GM13976 (cell line): ENCODE measurements at regions not wholly inside any gene's neighbourhood (a gene's known extent, or its start where the extent isn't known, plus 50 kb on each side); places are given as distances from the start of the nearest gene placed in this dataset.
"Not testable (repeated sequence)": the region's sequence is repeated elsewhere in the genome, so short reads cannot be mapped to it uniquely, and the experiment has no call there.

ENCODE experiments used
- DNase-seq: peaks from one replicate; pipeline ENCODE4 v3.0.0; 2012; ENCODE audit warnings: low spot score
- in situ Hi-C: fragments of 300-500 bp; cut with MboI; formaldehyde crosslinking; loops from one replicate; pipeline ENCODE4 v1.12.0; 2022; ENCODE audit warnings: low sequenced_read_pairs, mixed read lengths, inconsistent platforms; ENCODE audit not compliant: unreplicated experiment
- TF ChIP-seq, protein P1 (sequence below): IDR thresholded peaks from 2 replicates; pipeline ENCODE4 v1.5.1; 2012; ENCODE audit warnings: borderline replicate concordance, mild to moderate bottlenecking; ENCODE audit not compliant: insufficient read depth; ENCODE audit errors: extremely low read depth, missing control alignments, control extremely low read depth

DNA sequence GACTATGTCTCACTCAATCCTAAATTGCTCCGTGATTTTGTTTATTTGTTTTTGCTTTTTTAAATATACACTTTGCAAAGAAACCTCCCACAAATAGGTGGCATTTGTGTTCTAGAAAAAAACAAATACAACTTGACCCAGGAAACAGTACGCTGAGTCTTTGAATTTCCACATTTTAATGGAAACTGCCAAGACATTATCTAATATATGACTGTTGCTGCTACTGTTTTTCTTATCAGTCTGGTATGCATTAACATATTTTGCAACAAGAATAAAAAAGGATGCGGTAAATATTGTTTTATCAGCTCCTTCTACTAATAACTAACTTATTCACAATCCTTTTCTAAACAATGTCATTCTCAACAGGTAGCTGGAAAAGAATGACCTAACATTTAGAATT, 187.4 kb downstream of the LRIG3 start:
- in situ Hi-C loops: no loop called here

GRCh38 chr12:58741226-58741625, 179.1 kb downstream of the LRIG3 start:
- in situ Hi-C loops: no loop called here
- DNase-seq: no peak
- TF ChIP-seq, protein P1, sequence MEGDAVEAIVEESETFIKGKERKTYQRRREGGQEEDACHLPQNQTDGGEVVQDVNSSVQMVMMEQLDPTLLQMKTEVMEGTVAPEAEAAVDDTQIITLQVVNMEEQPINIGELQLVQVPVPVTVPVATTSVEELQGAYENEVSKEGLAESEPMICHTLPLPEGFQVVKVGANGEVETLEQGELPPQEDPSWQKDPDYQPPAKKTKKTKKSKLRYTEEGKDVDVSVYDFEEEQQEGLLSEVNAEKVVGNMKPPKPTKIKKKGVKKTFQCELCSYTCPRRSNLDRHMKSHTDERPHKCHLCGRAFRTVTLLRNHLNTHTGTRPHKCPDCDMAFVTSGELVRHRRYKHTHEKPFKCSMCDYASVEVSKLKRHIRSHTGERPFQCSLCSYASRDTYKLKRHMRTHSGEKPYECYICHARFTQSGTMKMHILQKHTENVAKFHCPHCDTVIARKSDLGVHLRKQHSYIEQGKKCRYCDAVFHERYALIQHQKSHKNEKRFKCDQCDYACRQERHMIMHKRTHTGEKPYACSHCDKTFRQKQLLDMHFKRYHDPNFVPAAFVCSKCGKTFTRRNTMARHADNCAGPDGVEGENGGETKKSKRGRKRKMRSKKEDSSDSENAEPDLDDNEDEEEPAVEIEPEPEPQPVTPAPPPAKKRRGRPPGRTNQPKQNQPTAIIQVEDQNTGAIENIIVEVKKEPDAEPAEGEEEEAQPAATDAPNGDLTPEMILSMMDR: no peak

More for the DNA sequence above, 187.4 kb downstream of the LRIG3 start:
- no peak for DNase-seq
- TF ChIP-seq, protein P1: no peak

GRCh38 chr12:58745348-58746125, 174.8 kb downstream of the LRIG3 start:
- TF ChIP-seq, protein P1: no peak
- in situ Hi-C loops: no loop called here
- DNase-seq: no peak

- TF ChIP-seq, protein P1: no peak
- no peak for DNase-seq
- in situ Hi-C loops: no loop called here
Measured at GRCh38 chr12:58747533-58747932, 172.8 kb downstream of the LRIG3 start.

- DNase-seq: no peak
- TF ChIP-seq, protein P1: no peak
- in situ Hi-C loops: no loop called here
Measured at GRCh38 chr12:58750484-58750883, 169.8 kb downstream of the LRIG3 start.

DNA sequence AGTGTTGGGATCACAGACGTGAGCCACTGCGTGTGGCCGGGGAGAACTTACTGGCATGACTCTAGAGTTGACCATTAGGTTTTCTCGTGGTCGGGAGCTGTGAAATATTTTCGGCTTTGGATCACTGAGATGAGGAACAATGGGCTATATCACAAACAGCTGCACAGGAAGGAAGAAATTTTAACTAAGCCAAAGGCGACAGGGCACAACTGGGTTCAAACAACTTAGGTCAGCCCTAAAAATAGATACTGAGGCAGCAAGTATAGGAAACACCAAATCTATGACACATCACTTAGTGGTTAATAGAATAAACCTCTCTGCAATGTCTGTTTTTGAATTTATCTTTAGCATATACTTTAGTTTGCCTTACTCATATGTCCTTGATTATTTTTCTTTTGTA, 162.9 kb downstream of the LRIG3 start:
- in situ Hi-C loops: no loop called here
- no peak for DNase-seq
- TF ChIP-seq, protein P1: no peak

- DNase-seq, in situ Hi-C loops: not testable (repeated sequence)
Measured at GRCh38 chr12:58759745-58760144, 160.6 kb downstream of the LRIG3 start.
